ENCODE measurements at regions not wholly inside any gene's neighbourhood (a gene's known extent, or its start where the extent isn't known, plus 50 kb on each side); places are given as distances from the start of the nearest gene placed in this dataset.
A peak's percentile ranks its signal among the peaks of the same experiment; 100 is the strongest.

DNA sequence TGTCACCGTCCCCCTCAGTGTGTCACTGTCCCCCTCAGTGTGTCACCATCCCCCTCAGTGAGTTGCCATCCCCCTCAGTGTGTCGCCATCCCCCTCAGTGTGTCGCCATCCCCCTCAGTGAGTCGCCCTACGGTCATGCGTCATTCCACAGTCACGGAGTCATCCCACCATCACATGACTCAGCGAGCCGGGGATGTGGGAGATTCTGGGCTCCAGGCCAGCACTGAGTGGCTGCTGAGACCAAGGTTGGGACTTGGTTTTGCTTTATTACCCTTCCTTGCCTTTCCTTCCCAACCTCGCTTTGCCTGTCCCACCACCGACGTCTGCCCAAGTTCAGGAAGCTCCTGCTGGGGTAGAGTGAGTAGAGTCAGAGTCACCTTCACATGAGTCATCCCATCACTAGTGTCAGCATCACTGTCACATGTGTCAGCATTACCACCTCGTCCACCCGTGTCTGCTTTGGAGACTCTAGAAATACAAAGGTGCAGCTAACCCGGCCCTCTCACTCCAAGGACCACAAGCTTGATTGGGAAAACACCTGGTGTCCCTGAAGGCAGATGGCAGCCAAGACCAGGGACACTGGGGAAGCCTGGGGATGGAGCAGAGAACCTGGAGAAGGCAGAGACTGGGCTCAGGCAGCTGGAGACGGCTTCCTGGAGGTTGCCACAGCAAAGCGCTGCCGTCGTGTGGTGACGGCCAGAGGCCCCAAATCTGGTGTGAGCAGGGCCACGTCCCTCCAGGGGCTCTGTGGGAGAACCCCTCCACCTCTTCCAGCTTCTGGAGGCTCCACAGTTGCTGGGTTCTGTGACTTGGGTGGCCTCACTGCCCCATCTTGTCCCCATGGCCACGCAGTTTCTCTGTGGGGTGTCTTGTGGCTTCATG is 485.2 kb upstream of the SALL3 start:
- DNase-seq = peak in 1 of 56 donors; percentile 26

DNA sequence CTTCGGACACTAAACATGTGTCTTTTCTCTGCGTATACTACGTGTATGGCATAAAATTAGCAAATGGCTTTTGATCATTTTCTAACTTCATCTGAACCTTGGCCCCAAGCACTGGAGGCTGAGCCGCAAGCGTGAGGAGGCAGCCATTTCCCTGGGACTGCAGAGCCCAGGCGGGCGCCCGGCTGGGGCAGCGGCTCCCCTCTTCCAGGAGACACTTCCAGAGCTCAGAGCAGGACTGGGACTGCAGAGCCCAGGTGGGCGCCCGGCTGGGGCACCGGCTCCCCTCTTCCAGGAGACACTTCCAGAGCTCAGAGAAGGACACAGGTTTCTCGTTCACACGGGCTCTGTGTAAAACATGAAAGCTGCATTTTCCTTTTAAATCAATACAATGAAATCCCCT is 484.1 kb upstream of the SALL3 start:
- no peak for DNase-seq

DNA sequence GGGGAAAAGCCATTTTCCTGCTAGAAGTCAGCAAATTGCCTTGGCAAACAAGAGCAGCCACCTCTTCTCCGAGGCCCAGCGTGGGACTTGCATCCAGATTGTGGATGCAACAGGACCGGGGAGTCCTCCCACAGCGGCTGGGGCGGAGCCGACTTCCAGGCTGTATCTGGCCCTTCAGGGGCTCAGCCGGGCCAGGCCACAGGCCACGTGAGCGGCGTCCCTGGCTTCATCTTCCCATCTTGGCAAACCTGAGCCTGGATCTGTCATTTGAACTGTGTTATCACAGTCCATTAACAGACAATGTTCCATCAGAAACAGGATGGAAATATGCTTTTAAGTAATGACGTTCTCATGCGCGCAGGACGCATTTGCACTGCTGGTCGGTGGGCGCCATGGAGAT is 483.5 kb upstream of the SALL3 start:
- DNase-seq = peak in 1 of 56 donors; percentile 3

DNA sequence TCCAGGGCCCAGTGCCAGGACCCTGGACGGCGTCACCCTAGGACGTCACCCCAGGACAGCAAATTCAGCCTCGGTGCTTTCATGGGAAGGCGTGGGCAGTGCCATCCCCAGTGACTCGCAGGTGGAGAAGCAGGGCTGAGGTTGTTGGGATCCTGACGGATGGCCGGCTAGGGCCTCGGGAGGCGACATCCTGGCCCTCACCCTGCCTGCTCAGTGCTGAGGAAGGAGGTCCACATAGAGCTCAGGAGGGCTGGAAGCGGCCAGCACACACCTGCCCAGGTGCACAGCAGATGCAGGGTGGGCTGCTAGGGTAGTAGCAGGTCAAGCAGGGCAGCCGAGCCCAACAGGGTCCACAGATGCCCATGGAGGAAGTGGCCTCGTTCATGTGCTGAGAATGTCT is 482.0 kb upstream of the SALL3 start:
- no peak for DNase-seq

DNA sequence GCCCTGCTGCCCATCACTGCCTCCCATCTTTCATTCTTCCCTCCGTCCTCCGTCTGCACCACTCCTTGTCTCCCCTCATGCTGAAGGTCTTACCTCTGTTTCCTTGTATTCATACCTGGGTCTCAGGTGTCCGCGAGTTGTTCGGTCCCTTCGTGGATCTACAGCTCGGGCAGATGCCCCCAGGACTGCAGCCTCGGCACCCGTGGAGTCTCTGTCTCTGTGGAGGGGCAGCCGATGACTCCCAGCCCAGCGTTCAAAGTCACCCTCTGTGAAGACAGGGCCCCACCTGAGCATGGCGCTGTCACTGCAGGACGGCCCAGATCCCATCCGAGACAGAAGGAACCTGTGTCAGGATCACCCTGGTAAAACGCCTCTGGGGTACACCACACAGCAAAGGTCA is 480.0 kb upstream of the SALL3 start:
- no peak for DNase-seq

DNA sequence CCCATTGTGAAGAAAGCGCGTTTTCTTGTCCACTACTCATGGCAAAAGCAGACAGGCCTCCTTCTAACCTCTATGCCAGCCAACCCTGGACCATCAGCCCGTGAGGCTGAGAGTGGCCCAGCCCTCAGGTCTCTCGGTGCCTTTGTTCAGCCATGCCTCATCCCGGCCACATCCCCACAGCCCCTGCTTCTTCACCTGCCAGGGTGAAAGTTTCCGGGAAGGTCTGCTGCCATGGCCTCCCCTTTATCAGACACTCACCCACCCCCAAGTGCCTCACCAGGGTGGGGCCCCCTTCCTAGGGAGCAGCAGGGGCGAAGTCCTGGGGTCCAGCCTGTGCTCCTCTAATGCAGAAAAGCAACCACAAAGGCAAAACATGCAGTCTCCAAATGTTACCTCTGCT is 478.4 kb upstream of the SALL3 start:
- no peak for DNase-seq

DNA sequence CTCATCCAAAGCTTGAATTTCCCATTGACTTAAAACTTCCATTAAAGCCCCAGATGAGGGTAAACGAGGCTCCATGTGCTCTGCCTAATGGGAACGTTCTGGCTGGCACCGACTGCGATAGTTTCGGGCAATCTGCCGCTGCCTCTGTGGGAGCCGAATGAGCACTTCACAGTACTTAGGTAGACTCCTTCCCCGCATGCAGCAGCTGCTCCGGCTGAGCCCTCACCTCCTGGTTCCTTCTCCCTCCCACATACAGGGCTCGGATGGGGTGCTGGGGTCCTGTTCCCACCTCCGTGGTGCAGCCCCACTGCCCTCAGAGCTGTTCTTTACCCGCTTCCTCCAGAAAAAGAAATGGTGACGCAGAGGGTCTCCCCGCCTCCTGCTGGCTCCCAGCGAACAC is 476.5 kb upstream of the SALL3 start:
- no peak for DNase-seq

DNA sequence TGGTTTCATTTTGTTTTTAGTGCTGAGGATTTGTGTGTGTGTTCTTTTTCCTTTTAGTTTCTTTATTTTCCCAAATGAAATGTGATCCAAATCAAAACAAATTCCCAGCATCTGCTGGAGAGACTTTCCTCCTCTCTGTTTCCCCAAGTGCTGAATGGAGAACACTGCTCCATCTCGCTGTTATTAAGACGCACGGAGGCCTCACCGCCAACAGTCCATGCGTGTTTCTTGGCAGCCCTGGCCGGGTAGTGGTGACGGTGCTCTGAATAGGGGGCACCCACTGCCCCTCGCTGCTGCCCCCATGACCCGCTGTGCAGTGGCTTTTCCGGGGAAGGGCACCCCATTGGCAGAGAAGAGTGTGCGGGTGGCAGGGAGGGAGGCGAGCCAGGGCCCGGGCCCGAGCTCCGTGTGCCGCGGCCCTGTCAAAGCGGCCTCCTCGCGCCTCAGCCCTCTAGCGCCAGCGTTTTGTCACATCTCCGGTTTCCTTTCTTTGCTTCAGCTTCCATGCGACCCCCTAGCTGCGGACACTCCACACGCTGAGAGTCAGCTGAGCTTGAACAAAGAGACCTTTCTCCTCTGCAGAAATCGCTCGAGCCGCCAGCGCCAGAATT is 473.7 kb upstream of the SALL3 start:
- peak in 43 of 56 donors; percentile 4 to 78 (median 41) for DNase-seq

DNA sequence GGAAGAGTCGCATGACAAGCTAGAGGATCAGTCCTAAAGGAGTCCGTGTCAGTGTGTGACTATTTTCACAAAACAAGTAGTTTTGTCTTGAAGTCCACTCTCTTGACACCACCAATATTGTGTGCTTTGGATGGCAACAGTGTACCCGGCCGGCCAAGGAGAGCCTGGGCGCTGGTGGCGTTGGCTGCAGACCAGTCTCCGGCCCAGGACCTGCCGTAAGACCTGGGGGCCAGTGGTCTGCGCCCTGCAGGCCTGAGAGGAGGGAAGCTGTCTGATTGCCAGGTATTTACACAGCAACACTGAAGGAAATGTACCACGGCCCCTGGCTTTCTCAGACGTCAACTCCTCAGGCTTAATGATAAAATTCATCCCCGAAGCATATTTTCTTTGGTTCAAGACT is 472.4 kb upstream of the SALL3 start:
- no peak for DNase-seq

DNA sequence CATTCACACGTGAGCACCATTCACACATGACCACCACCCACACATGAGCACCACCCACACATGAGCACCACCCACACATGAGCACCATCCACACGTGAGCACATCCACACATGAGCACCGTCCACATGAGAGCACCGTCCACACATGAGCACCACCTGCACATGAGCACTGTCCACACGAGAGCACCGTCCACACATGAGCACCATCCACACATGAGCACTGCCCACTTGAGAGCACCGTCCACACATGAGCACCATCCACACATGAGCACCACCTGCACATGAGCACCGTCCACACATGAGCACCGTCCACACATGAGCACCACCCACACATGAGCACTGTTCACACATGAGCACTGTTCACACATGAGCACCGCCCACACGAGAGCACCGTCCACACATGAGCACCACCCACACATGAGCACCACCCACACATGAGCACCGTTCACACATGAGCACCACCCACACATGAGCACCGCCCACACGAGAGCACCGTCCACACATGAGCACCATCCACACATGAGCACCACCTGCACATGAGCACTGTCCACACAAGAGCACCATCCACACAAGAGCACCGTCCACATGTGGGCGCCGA is 471.3 kb upstream of the SALL3 start:
- DNase-seq = peak in 1 of 56 donors; percentile 36

DNA sequence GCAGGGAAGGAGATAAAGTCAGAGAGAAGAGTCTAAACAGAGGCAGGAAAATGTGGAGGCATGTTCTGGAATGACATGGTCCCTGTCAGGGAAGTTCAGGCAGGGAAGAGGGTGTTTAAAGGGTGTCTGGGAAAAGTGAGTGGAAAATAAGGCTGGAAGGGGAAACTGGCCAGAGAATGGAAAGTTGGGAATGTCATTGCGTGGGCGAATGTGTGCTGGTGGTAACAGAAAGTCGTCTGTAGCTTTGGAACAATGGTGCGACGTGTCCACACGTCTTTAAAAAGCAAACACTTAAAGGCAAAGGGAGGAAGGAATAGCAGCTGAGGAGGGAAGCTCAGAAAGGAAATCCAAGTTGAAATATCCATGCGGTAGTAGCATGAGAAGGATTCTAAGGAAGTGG is 469.5 kb upstream of the SALL3 start:
- no peak for DNase-seq

DNA sequence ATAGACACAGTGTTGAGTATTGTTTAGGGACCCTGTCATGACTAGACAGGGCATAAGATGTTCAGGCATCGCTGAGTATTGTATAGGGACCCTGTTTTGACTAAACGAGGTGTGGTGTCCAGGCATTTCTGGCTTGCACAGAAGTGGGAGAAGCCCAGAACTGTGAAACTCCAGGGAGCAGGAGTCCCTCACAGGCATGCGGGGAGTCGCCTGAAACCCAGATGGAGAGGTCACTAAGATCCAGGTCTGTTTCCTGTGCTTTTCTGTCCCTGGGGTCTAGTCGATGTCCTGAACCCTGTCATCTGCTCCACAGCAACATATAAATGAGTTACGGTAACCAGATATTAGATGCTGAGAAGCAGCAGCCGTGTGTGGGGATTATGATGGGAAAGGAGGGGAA is 469.0 kb upstream of the SALL3 start:
- DNase-seq = no peak

DNA sequence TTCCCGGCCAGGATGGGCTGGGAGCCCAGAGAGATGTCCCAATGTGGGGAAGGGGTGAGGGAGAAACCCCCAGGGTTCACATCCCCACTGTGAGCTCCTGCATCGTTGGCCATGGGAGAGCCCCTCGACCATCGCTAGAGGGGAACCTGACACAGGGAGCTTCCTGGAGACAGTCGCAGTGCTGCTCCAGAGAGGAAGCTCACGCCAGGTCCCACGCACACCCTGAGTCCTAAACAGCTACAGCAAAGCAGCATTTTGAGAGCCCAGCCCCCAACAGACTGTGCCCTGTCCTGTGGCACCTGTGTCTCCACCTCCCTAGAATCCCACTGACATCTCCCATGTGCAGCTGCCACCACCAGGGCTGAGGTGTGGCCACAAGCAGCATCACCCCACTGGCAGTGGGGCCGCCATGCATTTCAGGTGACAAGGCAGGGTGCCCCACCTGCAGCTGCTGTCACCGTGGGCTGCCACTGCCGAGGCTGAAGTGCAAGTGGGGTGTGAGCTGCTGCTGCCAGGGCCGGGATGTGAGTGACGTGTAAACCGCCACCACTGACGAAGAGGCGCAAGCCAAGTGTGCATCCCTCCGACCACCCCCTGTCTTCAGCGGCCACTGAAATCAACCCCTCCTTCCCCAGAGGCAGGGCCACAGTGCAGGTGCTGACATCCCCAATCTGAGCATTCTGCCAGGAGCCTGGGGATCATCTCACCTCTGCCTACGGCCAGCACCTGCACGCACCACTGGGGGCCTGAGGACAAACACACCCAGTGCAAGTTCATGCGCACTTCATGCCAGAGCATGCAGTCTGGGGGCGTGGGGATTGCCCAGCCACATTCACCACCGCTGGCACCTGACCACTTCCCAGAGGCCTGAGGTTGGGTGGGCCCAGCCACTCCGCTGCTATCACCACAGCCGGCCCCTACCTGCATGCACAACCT is 467.7 kb upstream of the SALL3 start:
- DNase-seq = no peak

DNA sequence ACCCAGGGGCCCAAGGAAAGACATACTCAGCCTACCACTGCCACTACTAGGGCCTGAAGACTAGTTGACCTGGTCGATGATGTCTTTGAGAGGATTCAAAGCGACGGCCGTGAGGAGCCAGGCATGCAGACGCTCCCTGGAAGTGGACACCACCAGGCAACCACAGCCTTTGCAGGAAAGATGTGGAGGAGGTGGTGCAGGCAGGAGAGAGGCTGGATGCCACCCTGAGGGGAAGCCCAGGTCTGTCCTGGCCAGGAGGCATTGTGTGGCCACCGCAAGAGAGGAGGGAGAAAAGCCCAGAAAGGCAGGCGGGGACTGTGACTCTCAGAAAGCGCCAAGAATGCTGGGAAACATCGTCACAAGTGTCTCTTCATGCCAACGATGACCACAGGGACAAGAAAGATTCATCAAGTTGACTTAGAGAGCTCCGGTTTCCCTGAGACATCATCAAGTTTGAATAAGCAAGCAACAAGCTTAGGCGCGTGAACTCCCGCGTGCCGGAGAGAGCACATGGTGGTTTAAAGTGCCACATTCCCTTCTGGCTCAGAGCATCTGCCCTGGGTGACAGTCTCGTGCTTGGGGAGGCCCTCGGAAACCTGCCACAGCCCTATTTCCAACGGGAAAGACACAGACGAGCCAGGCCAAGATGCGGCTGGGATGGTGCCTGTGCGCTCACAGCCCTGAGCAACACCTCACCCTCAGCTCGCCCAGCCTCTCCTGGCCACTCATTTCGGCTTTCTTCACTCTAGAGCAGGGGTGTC is 464.5 kb upstream of the SALL3 start:
- no peak for DNase-seq

DNA sequence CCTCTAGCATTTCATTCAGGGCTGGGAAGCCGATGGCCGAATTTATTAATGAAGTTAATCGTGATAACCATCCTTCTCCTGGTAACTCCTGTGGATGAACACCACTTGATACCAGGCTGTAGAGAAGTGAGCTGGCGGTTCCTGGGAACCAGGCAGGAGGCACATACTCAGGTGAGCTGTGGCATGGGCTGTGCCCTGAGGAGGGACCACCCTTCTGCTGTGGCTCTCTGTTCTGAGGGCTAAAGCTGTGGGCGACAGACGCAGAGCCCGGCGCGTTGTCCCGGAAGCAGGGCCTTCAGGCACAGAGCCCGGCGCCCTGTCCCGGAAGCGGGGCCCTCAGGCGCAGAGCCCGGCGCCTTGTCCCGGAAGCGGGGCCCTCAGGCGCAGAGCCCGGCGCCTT is 462.3 kb upstream of the SALL3 start:
- DNase-seq = no peak

DNA sequence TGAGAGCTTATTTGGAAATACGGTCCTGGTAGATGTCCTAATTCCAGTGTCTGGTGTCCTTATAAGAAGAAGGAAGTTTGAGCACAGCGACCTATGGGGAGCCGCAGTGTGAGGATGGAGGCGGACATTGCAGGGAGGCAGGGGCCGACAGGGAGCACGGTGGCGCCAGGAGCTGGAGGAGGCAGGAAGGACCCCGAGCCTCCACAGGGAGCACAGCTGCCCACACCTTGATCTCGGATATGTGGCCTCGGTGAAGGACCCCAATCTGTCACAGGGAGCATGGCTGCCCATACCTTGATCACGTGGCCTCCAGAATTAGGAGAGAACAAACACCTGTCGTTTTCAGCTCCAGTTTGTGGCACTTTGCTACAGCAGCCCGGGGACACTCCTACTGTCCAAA is 461.6 kb upstream of the SALL3 start:
- DNase-seq = no peak

DNA sequence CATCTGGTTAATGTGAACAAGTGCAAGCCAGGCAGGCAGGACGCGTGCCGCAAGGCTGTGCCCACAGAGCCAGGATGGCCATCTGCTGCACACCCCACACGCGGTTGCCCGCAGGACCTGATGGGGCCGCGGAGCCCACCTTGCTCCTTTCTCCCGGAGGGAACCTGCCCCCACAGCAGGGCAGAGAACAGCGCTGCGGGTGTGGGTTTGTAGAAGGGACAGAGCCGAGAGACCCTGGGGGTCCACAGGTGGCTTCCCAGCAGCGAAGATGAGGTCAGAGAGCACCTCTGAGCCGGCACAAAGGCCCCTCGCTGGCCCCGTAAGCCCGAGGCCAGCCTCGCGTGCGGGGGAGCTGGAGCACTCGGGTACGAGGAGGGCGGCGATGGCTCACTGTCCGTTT is 460.8 kb upstream of the SALL3 start:
- no peak for DNase-seq

DNA sequence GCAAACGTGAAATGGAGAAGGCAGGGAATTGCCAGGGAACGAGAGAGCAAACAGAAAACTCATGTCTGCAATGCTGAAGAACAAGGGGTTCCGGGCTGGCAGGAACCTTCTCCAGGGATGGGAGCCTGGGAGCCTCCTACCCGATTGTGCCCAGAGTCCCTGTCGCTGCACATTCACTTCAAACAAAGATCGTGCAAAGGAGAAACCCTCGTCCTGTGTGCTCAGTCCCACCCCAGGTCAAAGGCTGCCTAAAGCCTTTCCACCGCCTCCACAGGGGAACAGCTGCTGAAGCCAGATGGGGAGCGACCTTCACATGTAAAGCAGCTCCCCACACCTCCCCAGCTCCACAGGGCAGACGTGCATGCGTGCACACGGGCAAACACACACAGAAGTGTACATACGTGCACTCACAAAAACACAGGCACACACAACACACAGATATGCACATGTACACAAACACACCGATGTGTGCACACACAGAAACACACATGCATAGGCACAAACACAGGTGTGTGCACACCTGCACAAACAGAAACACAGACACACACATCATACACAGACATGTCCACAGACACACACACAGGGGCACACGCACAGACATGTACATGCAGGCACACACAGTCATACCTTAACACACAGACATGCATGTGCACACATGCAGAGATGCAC is 460.1 kb upstream of the SALL3 start:
- no peak for DNase-seq

DNA sequence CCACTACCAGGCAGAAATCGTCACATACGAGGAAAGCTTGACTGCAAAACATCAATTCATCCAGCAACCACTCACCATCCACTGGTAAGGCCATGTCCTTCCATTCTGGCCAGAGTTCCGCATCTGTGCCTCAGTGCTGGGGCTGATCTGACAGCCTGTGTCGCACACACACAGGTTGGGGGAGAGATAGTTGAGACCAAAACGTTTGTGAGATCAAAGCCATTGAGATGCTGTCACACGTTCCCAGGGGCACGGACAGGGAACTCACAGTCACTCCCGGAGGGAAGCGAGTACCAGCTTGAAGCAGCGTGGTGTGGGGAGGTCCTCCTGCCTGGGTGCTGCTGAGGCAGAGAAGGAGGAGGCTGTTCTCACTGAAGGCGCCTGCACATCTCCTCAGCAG is 458.5 kb upstream of the SALL3 start:
- DNase-seq = no peak

DNA sequence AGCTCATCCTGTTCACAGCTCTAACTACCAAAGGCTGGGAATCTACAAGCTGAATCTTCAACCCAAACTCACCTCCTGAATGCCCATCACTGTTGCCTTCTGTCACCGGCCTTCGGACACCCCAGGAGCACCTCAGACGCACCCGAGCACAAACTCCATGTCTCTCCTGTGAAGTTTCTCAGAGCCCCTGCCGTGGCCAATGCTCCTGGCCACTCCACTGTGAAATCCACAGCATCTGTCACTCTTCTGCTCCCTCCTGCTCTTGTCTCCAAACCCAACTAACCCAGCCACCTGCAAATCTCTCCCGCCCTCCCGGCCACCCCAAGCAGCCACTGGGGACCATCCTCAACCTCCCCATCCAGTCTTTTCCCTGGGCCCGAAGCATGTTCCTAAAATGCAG is 457.9 kb upstream of the SALL3 start:
- DNase-seq = no peak
